ENCODE measurements at regions not wholly inside any gene's neighbourhood (a gene's known extent, or its start where the extent isn't known, plus 50 kb on each side); places are given as distances from the start of the nearest gene placed in this dataset.

- no peaks in the 10 kb centered on the region for H3K4me1 Mint-ChIP-seq (ENCODE audit: insufficient read depth, unreplicated experiment)
- H3K27ac Mint-ChIP-seq (ENCODE audit: low read depth, unreplicated experiment), result no peak overlapping the region
- BruUV-seq (replicated peaks), result no TSS peak
- ChIA-PET CTCF (no interaction called here), POLR2A (no interaction called here)
- TF ChIP-seq, protein P1, sequence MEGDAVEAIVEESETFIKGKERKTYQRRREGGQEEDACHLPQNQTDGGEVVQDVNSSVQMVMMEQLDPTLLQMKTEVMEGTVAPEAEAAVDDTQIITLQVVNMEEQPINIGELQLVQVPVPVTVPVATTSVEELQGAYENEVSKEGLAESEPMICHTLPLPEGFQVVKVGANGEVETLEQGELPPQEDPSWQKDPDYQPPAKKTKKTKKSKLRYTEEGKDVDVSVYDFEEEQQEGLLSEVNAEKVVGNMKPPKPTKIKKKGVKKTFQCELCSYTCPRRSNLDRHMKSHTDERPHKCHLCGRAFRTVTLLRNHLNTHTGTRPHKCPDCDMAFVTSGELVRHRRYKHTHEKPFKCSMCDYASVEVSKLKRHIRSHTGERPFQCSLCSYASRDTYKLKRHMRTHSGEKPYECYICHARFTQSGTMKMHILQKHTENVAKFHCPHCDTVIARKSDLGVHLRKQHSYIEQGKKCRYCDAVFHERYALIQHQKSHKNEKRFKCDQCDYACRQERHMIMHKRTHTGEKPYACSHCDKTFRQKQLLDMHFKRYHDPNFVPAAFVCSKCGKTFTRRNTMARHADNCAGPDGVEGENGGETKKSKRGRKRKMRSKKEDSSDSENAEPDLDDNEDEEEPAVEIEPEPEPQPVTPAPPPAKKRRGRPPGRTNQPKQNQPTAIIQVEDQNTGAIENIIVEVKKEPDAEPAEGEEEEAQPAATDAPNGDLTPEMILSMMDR (IDR thresholded peaks at IDR 0.05; ENCODE audit: unreplicated experiment), result no peak
- no peaks in the 10 kb centered on the region for H3K9me3 Mint-ChIP-seq (ENCODE audit: unreplicated experiment)
- no peaks in the 10 kb centered on the region for H3K36me3 Mint-ChIP-seq (ENCODE audit: insufficient read depth, unreplicated experiment)
- intact Hi-C loops (cut with micrococcal nuclease), result no loop called here
- no peak overlapping the region for H3K4me3 Mint-ChIP-seq (ENCODE audit: unreplicated experiment)
- DNase-seq (ENCODE audit: unreplicated experiment), result no peak
- H3K27me3 Mint-ChIP-seq (ENCODE audit: insufficient read depth, unreplicated experiment), result no peaks in the 10 kb centered on the region
Observed at GRCh38 chr13:81140675-81141074, 799.7 kb upstream of the SPRY2 start.

DNA sequence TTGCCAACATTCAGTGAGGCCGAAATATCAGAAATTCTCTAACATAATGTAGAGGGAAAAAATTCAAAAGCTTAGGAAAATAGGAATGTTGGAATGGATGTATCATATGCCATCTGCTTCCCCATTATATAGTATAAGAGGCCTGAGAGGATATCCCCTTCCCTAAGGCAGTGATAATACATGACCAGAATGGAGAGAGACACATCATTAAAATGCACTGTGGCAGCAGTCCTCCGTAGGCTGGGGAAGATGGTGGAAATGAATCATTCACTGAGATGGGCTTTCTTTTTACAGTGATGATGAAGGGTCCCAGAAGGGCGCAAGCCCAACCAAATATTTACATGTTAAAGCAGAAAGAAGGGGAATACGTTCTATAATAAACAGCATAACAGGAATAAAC is 799.1 kb upstream of the SPRY2 start:
- POLR2A ChIA-PET, result no interaction called here
- no peaks in the 10 kb centered on the region for H3K9me3 Mint-ChIP-seq (ENCODE audit: unreplicated experiment)
- H3K4me3 Mint-ChIP-seq (ENCODE audit: unreplicated experiment), result no peak overlapping the region
- H3K27ac Mint-ChIP-seq (ENCODE audit: low read depth, unreplicated experiment), result no peak overlapping the region
- intact Hi-C loops (cut with micrococcal nuclease), result no loop called here
- DNase-seq (ENCODE audit: unreplicated experiment), result no peak
- TF ChIP-seq, protein P1 (IDR thresholded peaks at IDR 0.05; ENCODE audit: unreplicated experiment), result no peak
- no peaks in the 10 kb centered on the region for H3K4me1 Mint-ChIP-seq (ENCODE audit: insufficient read depth, unreplicated experiment)
- BruUV-seq (replicated peaks), result no TSS peak
- H3K27me3 Mint-ChIP-seq (ENCODE audit: insufficient read depth, unreplicated experiment), result no peaks in the 10 kb centered on the region
- CTCF ChIA-PET, result interaction anchor here (0.6 kb wide), 1 partner anchor 23 kb away, joined by 4 read pairs; no protein-coding TSS in a partner anchor
- H3K36me3 Mint-ChIP-seq (ENCODE audit: insufficient read depth, unreplicated experiment), result no peaks in the 10 kb centered on the region

GRCh38 chr13:81138353-81138980 is 797.5 kb upstream of the SPRY2 start:
- H3K27me3 Mint-ChIP-seq (ENCODE audit: insufficient read depth, unreplicated experiment), result no peaks in the 10 kb centered on the region
- no peak for DNase-seq (ENCODE audit: unreplicated experiment)
- ChIA-PET CTCF (interaction anchor here (1.0 to 1.8 kb wide), 2 partner anchors 33 to 734 kb away, joined by 4 to 6 read pairs; no protein-coding TSS in a partner anchor), POLR2A (interaction anchor here (0.5 kb wide), 1 partner anchor 24 kb away, joined by 3 read pairs; no protein-coding TSS in a partner anchor)
- no TSS peak for BruUV-seq (replicated peaks)
- H3K27ac Mint-ChIP-seq (ENCODE audit: low read depth, unreplicated experiment), result no peak overlapping the region
- H3K4me1 Mint-ChIP-seq (ENCODE audit: insufficient read depth, unreplicated experiment), result no peaks in the 10 kb centered on the region
- TF ChIP-seq, protein P1 (IDR thresholded peaks at IDR 0.05; ENCODE audit: unreplicated experiment), result no peak
- H3K9me3 Mint-ChIP-seq (ENCODE audit: unreplicated experiment), result no peaks in the 10 kb centered on the region
- no peak overlapping the region for H3K4me3 Mint-ChIP-seq (ENCODE audit: unreplicated experiment)
- intact Hi-C loops (cut with micrococcal nuclease), result no loop called here
- no peaks in the 10 kb centered on the region for H3K36me3 Mint-ChIP-seq (ENCODE audit: insufficient read depth, unreplicated experiment)

DNA sequence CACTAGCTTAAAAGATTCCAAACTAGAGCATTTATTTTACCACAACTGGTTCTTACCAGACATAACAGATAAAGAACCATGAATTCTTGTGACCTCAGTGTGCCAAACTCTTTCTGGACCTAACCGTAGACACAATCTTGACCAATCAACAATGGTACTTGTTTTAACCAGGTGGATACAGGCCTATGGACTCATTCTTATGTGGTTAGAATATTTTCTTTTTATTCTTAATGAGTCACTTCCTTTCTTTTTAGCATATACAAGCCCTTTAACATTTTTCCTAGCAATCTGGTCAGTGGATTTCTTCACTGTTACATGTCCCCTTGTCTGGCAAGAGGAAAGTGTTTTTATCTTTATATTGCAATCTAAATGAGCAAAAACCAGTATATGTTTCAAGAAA is 792.1 kb upstream of the SPRY2 start:
- H3K4me3 Mint-ChIP-seq (ENCODE audit: unreplicated experiment), result no peak overlapping the region
- no TSS peak for BruUV-seq (replicated peaks)
- no peak overlapping the region for H3K27ac Mint-ChIP-seq (ENCODE audit: low read depth, unreplicated experiment)
- TF ChIP-seq, protein P1 (IDR thresholded peaks at IDR 0.05; ENCODE audit: unreplicated experiment), result no peak
- ChIA-PET POLR2A (interaction anchor here (0.7 kb wide), 2 partner anchors 42 to 1392 kb away, joined by 3 read pairs; no protein-coding TSS in a partner anchor), CTCF (no interaction called here)
- H3K36me3 Mint-ChIP-seq (ENCODE audit: insufficient read depth, unreplicated experiment), result no peaks in the 10 kb centered on the region
- peak; percentile 11 for DNase-seq (ENCODE audit: unreplicated experiment)
- no peaks in the 10 kb centered on the region for H3K9me3 Mint-ChIP-seq (ENCODE audit: unreplicated experiment)
- H3K27me3 Mint-ChIP-seq (ENCODE audit: insufficient read depth, unreplicated experiment), result no peaks in the 10 kb centered on the region
- peaks cover 5% of the 10 kb centered on the region for H3K4me1 Mint-ChIP-seq (ENCODE audit: insufficient read depth, unreplicated experiment)
- intact Hi-C loops (cut with micrococcal nuclease), result no loop called here
